K562 (cell line): ENCODE measurements at regions not wholly inside any gene's neighbourhood (a gene's known extent, or its start where the extent isn't known, plus 50 kb on each side); places are given as distances from the start of the nearest gene placed in this dataset.

Experiments
- ATAC-seq: fragments of 200-7000 bp; cut with Tn5 transposase; 3 replicates; pipeline ENCODE4 v1.9.1; 2020; ENCODE audit warnings: moderate library complexity
- BruUV-seq: library from RNA; stranded (reverse); fragments of 400-500 nt; replicated peaks from 2 replicates; lab custom pipeline; 2021; lab: Mats Ljungman, UMichigan
- CTCF ChIA-PET: fragments of 300-600 bp; formaldehyde crosslinking; extraction: SDS; loops from one replicate; lab custom pipeline; 2021; ENCODE audit warnings: low intra/inter-chr PET ratio; lab: Yijun Ruan, JAX
- POLR2A ChIA-PET: fragments of 300-600, 350-650 bp; sonication (Branson Sonifier 250); formaldehyde crosslinking; extraction: SDS; loops from one replicate; lab custom pipeline; 2021; ENCODE audit warnings: antibody characterized with exemption, inconsistent platforms; lab: Yijun Ruan, JAX
- DNase-seq, 4 experiments: peaks; one replicate each; pipeline versions ENCODE4 v3.0.0 to v3.0.0-alpha.2; 2011 to 2018; ENCODE audit warnings: low spot score in 3 of 4, mixed read lengths in 3 of 4; ENCODE audit errors: extremely low read depth in 1 of 4
- FAIRE-seq: peaks from 2 replicates; lab custom pipeline; 2011; peaks lifted over from hg19 to GRCh38; lab: Jason Lieb, UNC
- H2AFZ ChIP-seq: 2 replicates; pipeline ENCODE4 v1.6.0; 2011; ENCODE audit warnings: low read depth, low read length, control low read depth, inconsistent platforms
- H3K27ac ChIP-seq: fragments of 200-600 bp; 3 replicates; pipeline ENCODE4 v1.8.0; 2011; ENCODE audit warnings: low read depth, mild to moderate bottlenecking, control low read depth, inconsistent platforms, low read length, moderate library complexity, mixed read lengths; ENCODE audit errors: extremely low read depth
- H3K27me3 ChIP-seq, 2 experiments: fragments of 300-600 bp in 1 of 2; 2 replicates in 1 of 2; 3 replicates in 1 of 2; pipeline versions ENCODE4 v1.6.0 to v1.8.0; 2011; ENCODE audit warnings: inconsistent platforms in 2 of 2, low read length in 2 of 2, mild to moderate bottlenecking in 1 of 2, mixed read lengths in 1 of 2, moderate library complexity in 1 of 2; ENCODE audit not compliant: control insufficient read depth in 2 of 2, insufficient read depth in 2 of 2
- H3K36me3 ChIP-seq: fragments of 300-600 bp; 3 replicates; pipeline ENCODE4 v1.8.0; 2011; ENCODE audit warnings: mild to moderate bottlenecking, low read length, inconsistent platforms; ENCODE audit not compliant: control insufficient read depth, insufficient read depth
- H3K4me1 ChIP-seq, 2 experiments: fragments of 200-600 bp in 1 of 2; replicated peaks in 1 of 2; 2 replicates in 1 of 2; 3 replicates in 1 of 2; pipeline versions ENCODE4 v1.5.1 to v1.8.0; 2011; ENCODE audit warnings: inconsistent platforms in 2 of 2, low read length in 2 of 2, mild to moderate bottlenecking in 1 of 2, mixed read lengths in 1 of 2, moderate library complexity in 1 of 2; ENCODE audit not compliant: control insufficient read depth in 2 of 2, insufficient read depth in 2 of 2
- H3K4me2 ChIP-seq: 2 replicates; pipeline ENCODE4 v1.6.1; 2011; ENCODE audit warnings: low read length, control low read depth, inconsistent platforms, mixed read lengths; ENCODE audit not compliant: insufficient read depth
- H3K4me3 ChIP-seq: fragments of 200-600 bp; sonication (generic), shearing (Covaris generic); 2 replicates; pipeline ENCODE4 v1.5.1; 2016; ENCODE audit warnings: control low read depth, inconsistent platforms
- H3K79me2 ChIP-seq: fragments of 200-600 bp; 3 replicates; pipeline ENCODE4 v1.8.0; 2011; ENCODE audit warnings: low read length, inconsistent platforms; ENCODE audit not compliant: control insufficient read depth, insufficient read depth
- H3K9ac ChIP-seq, 2 experiments: 2 replicates each; pipeline versions ENCODE4 v1.6.0 to v1.6.1; 2011; ENCODE audit warnings: low read depth in 2 of 2, low read length in 2 of 2, control low read depth in 1 of 2, inconsistent platforms in 1 of 2, mild to moderate bottlenecking in 1 of 2, mixed read lengths in 1 of 2; ENCODE audit not compliant: insufficient read depth in 1 of 2
- H3K9me1 ChIP-seq: one replicate; pipeline ENCODE4 v1.6.0; 2011; ENCODE audit warnings: inconsistent platforms, mild to moderate bottlenecking, low read length, moderate library complexity; ENCODE audit not compliant: control insufficient read depth, insufficient read depth
- H3K9me3 ChIP-seq: replicated peaks from 2 replicates; pipeline ENCODE4 v1.5.1; 2011; ENCODE audit warnings: low read depth, low read length, inconsistent platforms; ENCODE audit not compliant: control insufficient read depth, insufficient read depth
- H4K20me1 ChIP-seq: replicated peaks from 2 replicates; pipeline ENCODE4 v1.6.1; 2011; ENCODE audit warnings: low read length, inconsistent platforms, mixed read lengths; ENCODE audit not compliant: control insufficient read depth, insufficient read depth
- ATF6 ChIP-seq: sonication (generic); formaldehyde crosslinking; IDR thresholded peaks from 2 replicates; pipeline ENCODE4 v1.4.0; 2020; ENCODE audit warnings: mild to moderate bottlenecking, missing genetic modification reagents
- C11orf30 ChIP-seq: fragments of 450-650 bp; IDR thresholded peaks from 2 replicates; pipeline ENCODE4 v1.6.1; 2016; ENCODE audit warnings: low read depth, mild to moderate bottlenecking
- FOXJ3 ChIP-seq: sonication (generic); formaldehyde crosslinking; IDR thresholded peaks from 2 replicates; pipeline ENCODE4 v1.4.0; 2020; ENCODE audit warnings: mild to moderate bottlenecking, missing genetic modification reagents
- FUS ChIP-seq: fragments of 200-400 bp; formaldehyde crosslinking; optimal IDR thresholded peaks from 2 replicates; pipeline ENCODE3; 2017; ENCODE audit warnings: low read depth, low read length
- GABPB2 ChIP-seq: fragments of 250-450 bp; sonication (Bioruptor Pico); conservative IDR thresholded peaks from 2 replicates; pipeline ENCODE4 v1.5.1; 2021; ENCODE audit warnings: mild to moderate bottlenecking
- MEF2A ChIP-seq: IDR thresholded peaks from 2 replicates; pipeline ENCODE4 v1.6.1; 2011; ENCODE audit warnings: low read depth, mild to moderate bottlenecking, low read length, moderate library complexity; ENCODE audit not compliant: control insufficient read depth
- MYC ChIP-seq, 2 experiments: fragments of 250-450 bp in 1 of 2; sonication (Bioruptor Pico) in 1 of 2; IDR thresholded peaks; 2 replicates each; pipeline versions ENCODE4 v1.5.1 to v1.6.1; 2012 to 2021; ENCODE audit warnings: low read depth in 2 of 2, borderline replicate concordance in 1 of 2, improper control_type of control experiment in 1 of 2, low read length in 1 of 2, mild to moderate bottlenecking in 1 of 2, moderate library complexity in 1 of 2
- PHTF2 ChIP-seq: fragments of 250-450 bp; sonication (Bioruptor Pico); IDR thresholded peaks from 2 replicates; pipeline ENCODE4 v1.5.0; 2021; ENCODE audit warnings: mild to moderate bottlenecking
- PPARD ChIP-seq: fragments of 250-450 bp; sonication (Bioruptor Pico); IDR thresholded peaks from 2 replicates; pipeline ENCODE4 v1.8.0; 2022; ENCODE audit warnings: inconsistent platforms, mild to moderate bottlenecking, moderate library complexity
- RBM39 ChIP-seq: fragments of 200-400 bp; formaldehyde crosslinking; optimal IDR thresholded peaks from 2 replicates; pipeline ENCODE3; 2018; ENCODE audit warnings: low read depth, low read length
- SMAD4 ChIP-seq: fragments of 250-450 bp; sonication (Bioruptor Pico); conservative IDR thresholded peaks from 2 replicates; pipeline ENCODE4 v1.8.0; 2021; ENCODE audit warnings: inconsistent platforms, mild to moderate bottlenecking, moderate library complexity
- SMARCC2 ChIP-seq: fragments of 450-650 bp; IDR thresholded peaks from 2 replicates; pipeline ENCODE4 v1.6.1; 2017; ENCODE audit warnings: antibody characterized with exemption, moderate library complexity, mild to moderate bottlenecking, low read depth
- SNIP1 ChIP-seq: fragments of 450-650 bp; IDR thresholded peaks from 2 replicates; pipeline ENCODE4 v1.7.1; 2017; ENCODE audit warnings: low read depth, mild to moderate bottlenecking
- TRIM24 ChIP-seq, 2 experiments: fragments of 450-650 bp; IDR thresholded peaks; 2 replicates each; pipeline ENCODE4 v1.6.1; 2016
- ZBTB17 ChIP-seq: fragments of 450-650 bp; formaldehyde crosslinking; IDR thresholded peaks from 2 replicates; pipeline ENCODE4 v1.4.0; 2020; ENCODE audit warnings: mild to moderate bottlenecking
- ZBTB26 ChIP-seq: fragments of 450-650 bp; formaldehyde crosslinking; IDR thresholded peaks from 2 replicates; pipeline ENCODE4 v1.4.0; 2022; ENCODE audit warnings: missing genetic modification characterization
- WGBS: fragments of 100-300 bp; shearing (Covaris generic); methylation state at CpG from one replicate; pipeline ENCODE4 v1.1.6; 2016; ENCODE audit warnings: low coverage, mixed read lengths; ENCODE audit not compliant: insufficient coverage; ENCODE audit errors: missing lambda C conversion rate; 5-methylcytosine and 5-hydroxymethylcytosine counted together
- in situ Hi-C: fragments of 300-500 bp; cut with MboI; formaldehyde crosslinking; loops from 4 replicates; pipeline ENCODE4 v1.15.0; 2018; ENCODE audit warnings: inconsistent platforms, mixed read lengths
- intact Hi-C: fragments of 100-400 bp; cut with micrococcal nuclease; formaldehyde crosslinking; loops from 2 replicates; pipeline ENCODE4 v1.14.2; 2022

GRCh38 chr9:682633-683508 lies 158.6 kb upstream of the DMRT1 start:
- no peaks in the 10 kb centered on the region for H4K20me1 ChIP-seq
- intact Hi-C loops = no loop called here
- H3K27me3 ChIP-seq = peaks cover 0 to 1% of the 10 kb centered on the region in 2 experiments; a peak in 1 of 5 replicates
- 0% methylated on average over 12 of the region's 12 CpGs for WGBS
- ChIA-PET CTCF (no interaction called here), POLR2A (interaction anchor here (0.6 kb wide), 1 partner anchor 57 kb away, joined by 4 read pairs; no protein-coding TSS in a partner anchor)
- H3K27ac ChIP-seq = no peak overlapping the region
- H3K36me3 ChIP-seq = no peaks in the 10 kb centered on the region
- FAIRE-seq (no peak), DNase-seq (no peak), ATAC-seq (no peak)
- in situ Hi-C loops = no loop called here
- H3K9me1 ChIP-seq = no peaks in the 10 kb centered on the region
- BruUV-seq = no TSS peak
- no peak overlapping the region for H3K9ac ChIP-seq
- H3K4me2 ChIP-seq = no peak overlapping the region
- no peaks in the 10 kb centered on the region for H3K79me2 ChIP-seq
- H3K4me3 ChIP-seq = no peak overlapping the region
- H2AFZ ChIP-seq = no peak overlapping the region
- no peaks in the 10 kb centered on the region for H3K4me1 ChIP-seq
- TF ChIP-seq FUS (no peak), PPARD (no peak), GABPB2 (CRISPR knock-in tag) (no peak), ATF6 (CRISPR knock-in tag) (no peak), SNIP1 (no peak), ZBTB26 (CRISPR knock-in tag) (no peak), TRIM24 (IDR thresholded peaks at IDR 0.05) (no peak), MYC (IDR thresholded peaks at IDR 0.05; ENCODE audit: low read depth, low read length) (no peak), MYC (CRISPR knock-in tag; IDR thresholded peaks at IDR 0.05; ENCODE audit: borderline replicate concordance, low read depth) (no peak), MEF2A (no peak), PHTF2 (CRISPR knock-in tag) (no peak), C11orf30 (no peak), ZBTB17 (CRISPR knock-in tag) (no peak), SMARCC2 (no peak), RBM39 (no peak), FOXJ3 (CRISPR knock-in tag) (no peak), SMAD4 (no peak)
- H3K9me3 ChIP-seq = no peaks in the 10 kb centered on the region
